Endothelial cell of umbilical vein (primary cell): ENCODE measurements at regions not wholly inside any gene's neighbourhood (a gene's known extent, or its start where the extent isn't known, plus 50 kb on each side); places are given as distances from the start of the nearest gene placed in this dataset.
A peak's percentile ranks its signal among the peaks of the same experiment; 100 is the strongest.

ENCODE experiments used
- BruUV-seq: library from RNA; stranded (reverse); fragments of 400-500 nt; replicated peaks from 2 replicates; lab custom pipeline; 2021; lab: Mats Ljungman, UMichigan
- CTCF ChIA-PET: fragments of 300-600, 350-600 bp; sonication (Branson Sonifier 250); formaldehyde crosslinking; loops from one replicate; lab custom pipeline; 2021; ENCODE audit warnings: antibody characterized with exemption, inconsistent platforms; lab: Charles Lee
- POLR2A ChIA-PET: fragments of 300-600, 350-600 bp; sonication (Branson Sonifier 250); formaldehyde crosslinking; loops from one replicate; lab custom pipeline; 2021; ENCODE audit warnings: antibody characterized with exemption, inconsistent platforms; lab: Charles Lee
- DNase-seq: peaks from one replicate; pipeline ENCODE4 v3.0.0-alpha.2; 2011; ENCODE audit warnings: low read depth, low spot score
- FAIRE-seq: peaks from 2 replicates; lab custom pipeline; 2011; peaks lifted over from hg19 to GRCh38; lab: Jason Lieb, UNC
- H2AFZ ChIP-seq: 2 replicates; pipeline ENCODE4 v1.6.0; 2012; ENCODE audit warnings: low read depth, low read length, control low read depth, inconsistent platforms
- H3K27ac ChIP-seq: 2 replicates; pipeline ENCODE4 v1.5.1; 2011; ENCODE audit warnings: low read depth, mild to moderate bottlenecking, control low read depth, low read length, moderate library complexity; ENCODE audit not compliant: insufficient read depth
- H3K27me3 ChIP-seq, 2 experiments: 2 replicates each; pipeline versions ENCODE4 v1.6.0 to v1.6.1; 2011; ENCODE audit warnings: low read length in 2 of 2, mixed read lengths in 1 of 2; ENCODE audit not compliant: control insufficient read depth in 2 of 2, insufficient read depth in 2 of 2
- H3K36me3 ChIP-seq, 2 experiments: 2 replicates in 1 of 2; 3 replicates in 1 of 2; pipeline ENCODE4 v1.5.1; 2011; ENCODE audit warnings: low read length in 2 of 2, mild to moderate bottlenecking in 1 of 2, moderate library complexity in 1 of 2; ENCODE audit not compliant: control insufficient read depth in 2 of 2, insufficient read depth in 2 of 2; ENCODE audit errors: extremely low read depth in 1 of 2
- H3K4me1 ChIP-seq: 3 replicates; pipeline ENCODE4 v1.5.1; 2011; ENCODE audit warnings: mild to moderate bottlenecking, low read length; ENCODE audit not compliant: control insufficient read depth, insufficient read depth; ENCODE audit errors: extremely low read depth
- H3K4me2 ChIP-seq: 2 replicates; pipeline ENCODE4 v1.6.1; 2011; ENCODE audit warnings: low read length, control low read depth, mixed read lengths; ENCODE audit not compliant: insufficient read depth
- H3K4me3 ChIP-seq, 3 experiments: fragments of 200-600 bp in 1 of 3; sonication (generic), shearing (Covaris generic) in 1 of 3; replicated peaks in 1 of 3; 2 replicates each; pipeline ENCODE4 v1.5.1; 2011 to 2016; ENCODE audit warnings: control low read depth in 3 of 3, low read length in 3 of 3, mild to moderate bottlenecking in 2 of 3, inconsistent platforms in 1 of 3, low read depth in 1 of 3, moderate library complexity in 1 of 3; ENCODE audit not compliant: insufficient read depth in 1 of 3
- H3K79me2 ChIP-seq: 2 replicates; pipeline ENCODE4 v1.6.0; 2012; ENCODE audit warnings: low read length, inconsistent platforms; ENCODE audit not compliant: control insufficient read depth, insufficient read depth
- H3K9ac ChIP-seq: replicated peaks from 2 replicates; pipeline ENCODE3; 2011; ENCODE audit warnings: low read length, control low read depth; ENCODE audit not compliant: insufficient read depth; ENCODE audit errors: extremely low read depth
- H3K9me1 ChIP-seq: replicated peaks from 3 replicates; pipeline ENCODE4 v1.6.0; 2011; ENCODE audit warnings: mild to moderate bottlenecking, low read length; ENCODE audit not compliant: control insufficient read depth, insufficient read depth; ENCODE audit errors: extremely low read depth
- H3K9me3 ChIP-seq: replicated peaks from 2 replicates; pipeline ENCODE4 v1.5.1; 2012; ENCODE audit warnings: low read length, inconsistent platforms; ENCODE audit not compliant: control insufficient read depth, insufficient read depth
- H4K20me1 ChIP-seq: replicated peaks from 2 replicates; pipeline ENCODE3; 2011; ENCODE audit warnings: mild to moderate bottlenecking, low read length; ENCODE audit not compliant: control insufficient read depth, insufficient read depth; ENCODE audit errors: extremely low read depth
- FOS ChIP-seq: IDR thresholded peaks from 2 replicates; pipeline ENCODE4 v1.6.1; 2011; ENCODE audit warnings: mild to moderate bottlenecking, low read length, moderate library complexity, borderline replicate concordance; ENCODE audit not compliant: insufficient read depth
- JUN ChIP-seq: IDR thresholded peaks from 2 replicates; pipeline ENCODE4 v1.6.1; 2011; ENCODE audit warnings: borderline replicate concordance, low read depth; ENCODE audit not compliant: insufficient read length, insufficient read depth
- MYC ChIP-seq: IDR thresholded peaks from one replicate; pipeline ENCODE4 v1.6.1; 2011; ENCODE audit warnings: mild to moderate bottlenecking, low read depth, low read length
- POLR2A ChIP-seq: IDR thresholded peaks from 2 replicates; pipeline ENCODE4 v1.6.1; 2012; ENCODE audit warnings: low read depth, mild to moderate bottlenecking, control low read depth, low read length
- POLR2AphosphoS5 ChIP-seq: IDR thresholded peaks from 2 replicates; pipeline ENCODE4 v1.6.1; 2012; ENCODE audit warnings: low read depth, mild to moderate bottlenecking, control low read depth, low read length, moderate library complexity; ENCODE audit not compliant: insufficient read depth
- dilution Hi-C: fragments of 300-500 bp; cut with MboI; formaldehyde crosslinking; loops from one replicate; pipeline ENCODE4 v1.15.0; 2019; ENCODE audit warnings: low sequenced_read_pairs; ENCODE audit not compliant: extremely low pct_ligation_motif_present
- intact Hi-C: fragments of 100-400 bp; cut with micrococcal nuclease; formaldehyde crosslinking; loops from one replicate; pipeline ENCODE4 v1.10.0; 2022
- TF ChIP-seq, protein P1 (sequence below), 2 donors: IDR thresholded peaks; 1 replicate in 1 of 2; 2 replicates in 1 of 2; pipeline ENCODE4 v1.5.1; 2011; ENCODE audit warnings: low read length in 2 of 2, mild to moderate bottlenecking in 2 of 2, moderate library complexity in 2 of 2, control low read depth in 1 of 2, inconsistent platforms in 1 of 2, low read depth in 1 of 2; ENCODE audit not compliant: insufficient read depth in 1 of 2; ENCODE audit errors: extremely low read depth in 1 of 2

DNA sequence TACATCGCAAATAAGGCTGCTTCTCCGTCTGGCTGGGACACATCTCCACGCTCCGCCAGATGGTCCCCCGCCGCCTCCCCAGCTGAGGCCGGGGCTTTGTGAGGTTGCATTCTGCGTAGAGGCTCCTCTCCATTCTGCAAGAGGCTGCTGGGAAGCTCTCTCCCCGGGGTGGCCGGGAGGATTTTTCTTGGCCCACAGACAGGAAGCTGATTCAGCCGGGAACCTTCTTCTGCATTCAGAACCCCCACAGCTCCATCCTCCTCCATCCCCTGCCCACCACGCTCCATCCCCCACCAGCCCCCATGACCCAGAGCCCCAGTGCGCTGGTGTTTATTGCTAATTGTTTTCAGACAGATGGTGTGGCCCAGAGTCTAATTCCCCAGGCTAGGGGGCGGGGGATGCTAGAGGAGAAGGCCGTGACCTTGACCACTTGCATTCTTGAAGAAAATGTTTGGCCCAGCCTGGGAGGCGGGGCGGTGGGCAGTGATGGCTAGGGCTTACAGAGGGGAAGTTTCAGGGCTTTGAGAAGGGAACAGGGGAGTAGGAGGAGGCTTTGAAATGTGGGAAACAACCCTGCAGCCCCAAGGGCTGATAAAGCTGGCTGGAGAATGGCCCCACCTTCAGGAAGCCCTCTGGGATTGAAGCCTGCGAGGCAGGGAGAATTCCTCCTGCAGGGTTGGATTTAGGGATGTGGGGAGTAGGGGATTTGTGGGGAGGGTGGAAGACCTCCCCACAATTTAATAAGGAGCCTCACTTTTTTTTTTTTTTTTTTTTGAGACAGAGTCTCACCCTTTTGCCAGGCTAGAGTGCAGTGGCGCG is 88.5 kb upstream of the NCOR2 start:
- H3K36me3 ChIP-seq = no peaks in the 10 kb centered on the region
- intact Hi-C loops = loop anchor here (1.0 kb wide), 6 partner anchors 25 to 136 kb away; no protein-coding TSS in a partner anchor
- dilution Hi-C loops = no loop called here
- H3K27ac ChIP-seq = peak overlapping the region; percentile 91
- peak overlapping the region; percentile 32 for H3K4me2 ChIP-seq
- peaks cover 51% of the 10 kb centered on the region for H3K4me1 ChIP-seq
- H3K4me3 ChIP-seq = no peak overlapping the region
- H4K20me1 ChIP-seq = no peaks in the 10 kb centered on the region
- BruUV-seq = no TSS peak
- H3K27me3 ChIP-seq = no peaks in the 10 kb centered on the region
- peak overlapping the region; percentile 32 for H2AFZ ChIP-seq
- no peaks in the 10 kb centered on the region for H3K9me3 ChIP-seq
- H3K9me1 ChIP-seq = no peaks in the 10 kb centered on the region
- DNase-seq (peak; percentile 87), FAIRE-seq (peak; percentile 99)
- POLR2A ChIA-PET = interaction anchor here (0.7 to 1.8 kb wide), 4 partner anchors 16 to 137 kb away, joined by 3 to 15 read pairs (median 3); no protein-coding TSS in a partner anchor
- no peaks in the 10 kb centered on the region for H3K79me2 ChIP-seq
- CTCF ChIA-PET = interaction anchor here (0.7 to 2.0 kb wide), 19 partner anchors 14 to 190 kb away, joined by 3 to 12 read pairs (median 4); partner anchors contain the start of gene NCOR2
- peak overlapping the region; percentile 62 for H3K9ac ChIP-seq
- TF ChIP-seq POLR2AphosphoS5 (peak; percentile 68), JUN (peak; percentile 25), FOS (peak; percentile 65), POLR2A (no peak), MYC (peak; percentile 45)
- TF ChIP-seq, protein P1, sequence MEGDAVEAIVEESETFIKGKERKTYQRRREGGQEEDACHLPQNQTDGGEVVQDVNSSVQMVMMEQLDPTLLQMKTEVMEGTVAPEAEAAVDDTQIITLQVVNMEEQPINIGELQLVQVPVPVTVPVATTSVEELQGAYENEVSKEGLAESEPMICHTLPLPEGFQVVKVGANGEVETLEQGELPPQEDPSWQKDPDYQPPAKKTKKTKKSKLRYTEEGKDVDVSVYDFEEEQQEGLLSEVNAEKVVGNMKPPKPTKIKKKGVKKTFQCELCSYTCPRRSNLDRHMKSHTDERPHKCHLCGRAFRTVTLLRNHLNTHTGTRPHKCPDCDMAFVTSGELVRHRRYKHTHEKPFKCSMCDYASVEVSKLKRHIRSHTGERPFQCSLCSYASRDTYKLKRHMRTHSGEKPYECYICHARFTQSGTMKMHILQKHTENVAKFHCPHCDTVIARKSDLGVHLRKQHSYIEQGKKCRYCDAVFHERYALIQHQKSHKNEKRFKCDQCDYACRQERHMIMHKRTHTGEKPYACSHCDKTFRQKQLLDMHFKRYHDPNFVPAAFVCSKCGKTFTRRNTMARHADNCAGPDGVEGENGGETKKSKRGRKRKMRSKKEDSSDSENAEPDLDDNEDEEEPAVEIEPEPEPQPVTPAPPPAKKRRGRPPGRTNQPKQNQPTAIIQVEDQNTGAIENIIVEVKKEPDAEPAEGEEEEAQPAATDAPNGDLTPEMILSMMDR (IDR thresholded peaks at IDR 0.05; ENCODE audit: extremely low read depth in 1 of 2, insufficient read depth in 1 of 2, low read depth in 1 of 2, low read length in 2 of 2) = no peak
